ENCODE measurements at regions not wholly inside any gene's neighbourhood (a gene's known extent, or its start where the extent isn't known, plus 50 kb on each side); places are given as distances from the start of the nearest gene placed in this dataset.

DNA sequence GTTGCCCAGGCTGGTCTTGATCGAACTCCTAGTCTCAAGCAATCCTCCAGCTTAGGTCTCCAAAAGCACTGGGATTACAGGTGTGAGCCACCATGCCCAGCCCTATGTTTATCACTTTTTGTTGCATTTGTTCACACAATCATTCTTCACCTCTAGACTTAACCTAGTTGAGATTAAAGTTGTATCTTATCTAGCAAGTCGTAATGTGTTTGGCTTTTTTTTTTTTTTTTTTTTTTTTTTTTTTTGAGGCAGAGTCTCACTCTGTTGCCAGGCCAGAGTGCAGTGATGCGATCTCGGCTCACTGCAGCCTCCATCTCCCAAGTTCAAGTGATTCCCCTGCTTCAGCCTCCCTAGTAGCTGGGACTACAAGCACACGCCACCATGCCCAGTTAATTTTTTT is 90.2 kb upstream of the C9orf72 start:
- no peak overlapping the region for H3K4ac ChIP-seq (ENCODE audit: low read depth, low read length)
- dilution Hi-C loops (cut with HindIII; ENCODE audit: low sequenced_read_pairs, unreplicated experiment) = no loop called here
- ChIA-PET CTCF (no interaction called here), POLR2A (ENCODE audit: unreplicated experiment) (no interaction called here)
- H2AFZ ChIP-seq (replicated peaks; ENCODE audit: low read length, poor library complexity) = no peak overlapping the region
- no TSS peak for BruUV-seq (replicated peaks)
- H3K27me3 ChIP-seq (ENCODE audit: control insufficient read depth, insufficient read depth, low read length) = no peaks in the 10 kb centered on the region
- H3K4me1 ChIP-seq (ENCODE audit: control insufficient read depth, insufficient read depth, low read length) = no peaks in the 10 kb centered on the region
- ATAC-seq (ENCODE audit: low read depth) = no peak
- H3K9me1 ChIP-seq (ENCODE audit: insufficient read depth, low read length) = no peaks in the 10 kb centered on the region; the same call in 1 of the 2 replicates
- H3K14ac ChIP-seq (replicated peaks; ENCODE audit: low read depth, low read length) = no peak overlapping the region
- H3K9me3 ChIP-seq (ENCODE audit: control insufficient read depth, insufficient read depth, low read length) = no peaks in the 10 kb centered on the region
- no peak for TF ChIP-seq RAD21 (IDR thresholded peaks at IDR 0.05; ENCODE audit: low read length)
- TF ChIP-seq CHD1 (IDR thresholded peaks at IDR 0.05; ENCODE audit: low read depth, low read length) = no peak
- no peak for TF ChIP-seq BHLHE40 (IDR thresholded peaks at IDR 0.05; ENCODE audit: low read depth, low read length)
- no peak for TF ChIP-seq NFE2L2 (IDR thresholded peaks at IDR 0.05; ENCODE audit: low read depth, low read length)
- H2AK9ac ChIP-seq (replicated peaks; ENCODE audit: low read depth, low read length, poor library complexity) = no peak overlapping the region
- H2BK15ac ChIP-seq (ENCODE audit: low read depth, low read length) = no peak overlapping the region
- no peaks in the 10 kb centered on the region for H3K79me1 ChIP-seq (ENCODE audit: low read depth in 1 of 2, low read length in 2 of 2)
- no peak overlapping the region for H4K91ac ChIP-seq (ENCODE audit: insufficient read depth, low read depth, low read length)
- no peak overlapping the region for H3K4me2 ChIP-seq (ENCODE audit: low read depth, low read length)
- H3K36me3 ChIP-seq (ENCODE audit: control insufficient read depth, insufficient read depth, low read length) = no peaks in the 10 kb centered on the region
- H4K5ac ChIP-seq (ENCODE audit: low read depth, low read length) = no peak overlapping the region
- no peak for DNase-seq
- no peak overlapping the region for H4K8ac ChIP-seq (ENCODE audit: low read depth in 2 of 2, low read length in 2 of 2)
- WGBS, 2 experiments (ENCODE audit: extremely low coverage in 2 of 2, insufficient read length in 1 of 2) = no CpG with 5 or more reads among the region's 5 CpGs
- no peak overlapping the region for H2BK120ac ChIP-seq (ENCODE audit: low read depth, low read length)
- H3K27ac ChIP-seq (ENCODE audit: insufficient read depth, low read length) = no peak overlapping the region
- no peak overlapping the region for H3K23ac ChIP-seq (ENCODE audit: low read depth, low read length)
- H3K4me3 ChIP-seq (ENCODE audit: insufficient read depth, low read depth, low read length) = no peak overlapping the region
- H3K18ac ChIP-seq (ENCODE audit: low read depth, low read length) = no peak overlapping the region
- H2BK5ac ChIP-seq (ENCODE audit: low read depth, low read length, poor library complexity, severe bottlenecking) = no peak overlapping the region
- H2BK20ac ChIP-seq (ENCODE audit: low read depth, low read length) = no peak overlapping the region
- no peaks in the 10 kb centered on the region for H4K20me1 ChIP-seq (ENCODE audit: insufficient read depth, low read length)
- no peak overlapping the region for H3K56ac ChIP-seq (ENCODE audit: extremely low read depth, insufficient read depth, low read length)
- no peak overlapping the region for H2AK5ac ChIP-seq (ENCODE audit: low read depth, low read length)
- intact Hi-C loops (cut with micrococcal nuclease) = no loop called here
- no peak overlapping the region for H3K9ac ChIP-seq (ENCODE audit: low read depth, low read length)
- in situ Hi-C loops (cut with MboI; ENCODE audit: low sequenced_read_pairs) = no loop called here
